ENCODE measurements at regions not wholly inside any gene's neighbourhood (a gene's known extent, or its start where the extent isn't known, plus 50 kb on each side); places are given as distances from the start of the nearest gene placed in this dataset.
A peak's percentile ranks its signal among the peaks of the same experiment; 100 is the strongest.

DNA sequence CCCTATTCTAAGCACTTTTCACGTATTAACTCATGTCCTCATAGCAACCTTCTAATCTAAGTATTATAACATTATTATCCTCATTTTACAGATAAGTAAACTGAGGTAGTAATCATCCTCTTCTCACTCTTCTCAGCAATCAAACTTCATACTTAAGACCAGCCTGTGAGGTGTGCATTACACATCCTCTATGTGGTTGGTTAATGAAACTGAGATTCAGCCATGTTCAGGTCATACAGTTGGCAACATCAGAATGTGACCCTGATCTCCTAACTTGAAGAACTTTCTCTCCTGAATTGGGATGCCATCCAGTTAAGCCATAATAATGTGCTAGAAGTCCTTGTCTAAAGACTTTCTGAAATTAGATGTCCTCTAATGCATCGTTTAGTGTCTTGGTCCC lies 275.1 kb upstream of the ANKRD55 start:
- no peak for DNase-seq

DNA sequence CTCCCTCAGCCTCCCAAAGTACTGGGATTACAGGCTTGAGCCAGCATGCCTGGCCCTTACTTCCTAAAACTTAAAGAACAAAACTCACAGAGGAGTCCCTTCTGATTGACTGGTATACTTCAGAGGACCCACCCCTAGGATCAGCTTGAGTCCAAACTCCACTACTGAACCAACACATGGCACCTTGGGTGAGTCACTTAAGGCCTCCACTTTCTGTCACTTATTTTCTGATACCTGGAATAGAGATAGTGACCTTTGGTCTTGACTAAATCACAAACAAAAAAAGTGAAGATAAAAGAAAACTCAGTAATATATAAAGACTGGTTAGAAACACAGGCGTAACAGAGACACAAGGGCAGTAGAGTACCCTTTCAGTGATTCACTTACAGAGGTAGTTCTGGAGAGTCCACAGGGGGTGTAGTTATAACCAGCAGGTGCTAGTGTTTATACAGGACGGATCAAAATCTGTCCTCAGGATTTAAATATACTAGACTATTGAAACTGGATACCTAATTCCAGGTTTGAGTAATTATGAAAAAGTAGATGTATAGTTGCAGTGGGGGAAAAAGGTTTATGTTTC lies 274.3 kb upstream of the ANKRD55 start:
- no peak for DNase-seq

DNA sequence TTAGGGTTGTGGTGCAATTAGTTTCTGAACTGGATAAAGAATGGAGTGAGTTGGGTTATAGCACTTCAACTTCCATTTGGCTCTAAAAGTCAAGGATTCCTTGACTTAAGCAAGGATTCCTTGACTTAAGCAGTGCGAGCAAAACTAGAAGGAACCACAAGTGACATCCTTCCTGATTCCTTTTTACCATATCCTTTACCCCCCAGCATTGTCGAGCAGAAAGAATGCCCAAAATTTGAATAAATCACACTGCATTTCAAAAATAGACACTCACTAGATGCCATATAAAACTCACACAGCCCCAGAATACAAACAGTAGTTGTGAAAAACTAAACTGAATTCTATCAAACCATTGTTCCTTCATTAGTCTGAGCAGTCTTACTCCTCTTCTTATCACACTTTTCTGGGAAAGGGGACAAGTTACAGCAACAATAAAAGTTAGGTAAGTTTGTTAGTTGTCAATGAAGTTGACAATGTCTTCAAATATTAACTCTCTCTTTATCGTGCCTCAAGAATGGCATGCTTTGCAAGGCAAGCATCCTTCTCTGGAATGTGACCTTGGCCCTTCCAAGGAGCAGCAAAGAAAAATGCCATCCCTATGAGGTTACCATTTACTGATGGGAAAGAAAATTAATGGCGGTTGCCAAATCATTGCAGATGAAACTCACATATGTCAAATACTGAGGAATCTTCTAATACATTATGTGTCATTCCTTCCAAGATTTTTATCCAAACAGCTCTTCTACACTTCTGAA lies 273.3 kb upstream of the ANKRD55 start:
- no peak for DNase-seq

DNA sequence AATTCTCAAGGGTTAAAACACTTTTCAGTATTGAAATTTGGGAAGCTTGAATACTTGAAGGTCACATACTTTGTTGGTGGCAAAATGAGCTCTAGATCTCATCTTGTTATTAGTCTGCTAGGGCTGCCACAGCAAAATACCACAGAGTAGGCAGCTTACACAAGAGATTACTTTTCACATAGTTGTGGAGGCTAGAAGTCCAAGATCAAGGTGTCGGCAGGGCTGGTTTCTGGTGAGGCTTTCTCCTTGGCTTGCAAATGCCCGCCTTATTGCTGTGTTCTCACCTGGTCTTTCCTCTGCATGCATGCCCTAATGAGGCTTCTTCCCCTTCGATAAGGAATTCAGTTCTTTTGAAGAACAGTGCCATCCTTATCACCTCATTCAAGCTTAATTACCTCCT lies 270.8 kb upstream of the ANKRD55 start:
- DNase-seq = no peak

DNA sequence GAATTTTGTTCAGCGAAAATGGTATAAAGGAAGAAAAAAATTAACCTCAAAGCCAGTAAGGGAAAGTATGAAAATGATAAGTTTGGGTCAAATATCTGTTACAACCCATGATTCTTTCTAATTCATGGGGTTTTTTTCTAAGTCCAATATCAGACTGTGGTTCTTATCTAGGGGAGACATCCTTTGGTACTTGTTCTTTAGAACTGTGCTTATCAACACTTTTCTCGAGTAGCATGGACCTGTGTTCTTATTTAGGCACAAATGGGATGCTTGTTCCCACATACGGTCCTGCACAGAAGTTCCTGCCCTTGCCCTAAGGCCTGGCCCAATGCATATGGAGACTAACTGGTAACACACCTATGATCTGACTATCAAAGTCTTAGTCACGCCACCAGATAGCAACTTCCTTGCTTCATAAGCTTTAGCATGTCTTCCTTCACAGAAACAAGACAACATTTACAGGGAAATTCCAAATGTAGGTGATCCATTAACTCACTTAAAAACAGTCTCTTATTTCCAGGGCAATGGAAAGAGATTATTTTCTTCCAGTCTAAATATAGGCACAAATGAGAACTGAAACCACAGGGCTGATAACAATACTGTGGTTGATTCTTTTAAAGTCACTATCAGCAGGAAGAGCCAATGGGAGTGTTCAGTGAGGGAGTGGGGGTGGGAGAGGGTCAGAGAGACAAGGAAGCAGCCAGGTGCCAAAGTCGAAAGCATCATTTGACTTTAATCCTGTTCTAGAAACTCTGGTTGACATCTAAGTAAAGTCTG lies 268.8 kb upstream of the ANKRD55 start:
- no peak for DNase-seq

DNA sequence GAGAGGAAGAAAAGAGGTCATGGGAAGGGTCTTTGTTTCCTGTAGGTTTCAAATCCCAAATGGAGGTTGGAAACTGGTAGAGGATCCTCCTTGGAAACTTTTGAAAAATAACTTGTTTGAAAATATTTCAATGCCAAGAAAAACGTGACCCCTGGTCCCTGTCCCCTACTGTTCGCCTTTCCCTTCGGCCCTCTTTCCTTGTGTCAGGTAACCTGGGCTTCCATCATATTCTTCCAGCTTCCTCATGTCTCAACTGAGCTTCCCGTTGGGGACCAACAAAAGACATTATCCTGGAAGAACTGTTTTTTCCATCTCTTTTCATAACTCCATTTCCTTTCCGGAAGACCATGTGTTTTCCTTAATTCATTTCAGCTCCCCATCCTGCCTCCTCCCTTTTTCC lies 266.8 kb upstream of the ANKRD55 start:
- no peak for DNase-seq

DNA sequence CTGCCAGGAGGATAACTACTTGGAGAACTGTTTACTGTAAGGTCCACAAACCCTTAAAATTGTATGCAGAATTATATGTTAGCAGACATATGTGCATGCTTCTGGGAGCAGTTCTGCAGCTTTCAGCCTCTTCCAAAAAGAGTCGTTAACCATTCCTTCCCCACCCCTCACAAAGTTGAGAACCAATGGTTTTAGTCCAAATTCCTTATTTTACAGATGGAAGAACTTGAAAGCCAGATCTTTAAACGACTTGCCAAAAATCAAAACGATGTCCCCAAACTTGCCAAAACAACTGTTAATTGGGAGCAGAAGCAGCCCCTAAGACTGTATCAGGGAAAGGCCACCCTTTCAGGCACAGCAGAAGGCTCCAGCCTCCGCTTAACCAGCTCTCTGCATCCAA lies 266.4 kb upstream of the ANKRD55 start:
- no peak for DNase-seq

DNA sequence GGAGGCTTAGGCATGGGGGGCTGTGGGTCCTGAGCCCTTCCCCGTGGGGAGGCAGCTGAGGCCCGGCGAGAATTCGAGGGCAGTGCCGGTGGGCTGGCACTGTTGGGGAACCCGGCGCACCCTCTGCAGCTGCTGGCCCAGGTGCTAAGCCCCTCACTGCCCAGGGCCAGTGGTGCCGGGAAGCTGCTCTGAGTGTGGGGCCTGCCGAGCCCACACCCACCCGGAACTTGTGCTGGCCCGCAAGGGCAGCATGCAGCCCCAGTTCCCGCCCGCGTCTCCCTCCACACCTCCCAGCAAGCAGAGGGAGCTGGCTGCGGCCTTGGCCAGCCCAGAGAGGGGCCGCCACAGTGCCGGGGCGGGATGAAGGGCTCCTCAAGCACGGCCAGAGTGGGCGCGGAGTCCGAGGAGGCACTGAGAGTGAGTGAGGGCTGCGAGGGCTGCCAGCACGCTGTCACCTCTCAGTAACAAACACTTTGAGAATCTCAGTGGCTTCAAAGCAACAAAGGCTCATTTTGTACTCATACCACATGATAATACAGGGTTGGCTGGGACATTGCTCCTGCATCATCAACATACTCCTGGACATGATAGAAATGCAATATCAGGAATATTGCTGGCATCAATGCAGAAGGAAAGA lies 265.7 kb upstream of the ANKRD55 start:
- no peak for DNase-seq

DNA sequence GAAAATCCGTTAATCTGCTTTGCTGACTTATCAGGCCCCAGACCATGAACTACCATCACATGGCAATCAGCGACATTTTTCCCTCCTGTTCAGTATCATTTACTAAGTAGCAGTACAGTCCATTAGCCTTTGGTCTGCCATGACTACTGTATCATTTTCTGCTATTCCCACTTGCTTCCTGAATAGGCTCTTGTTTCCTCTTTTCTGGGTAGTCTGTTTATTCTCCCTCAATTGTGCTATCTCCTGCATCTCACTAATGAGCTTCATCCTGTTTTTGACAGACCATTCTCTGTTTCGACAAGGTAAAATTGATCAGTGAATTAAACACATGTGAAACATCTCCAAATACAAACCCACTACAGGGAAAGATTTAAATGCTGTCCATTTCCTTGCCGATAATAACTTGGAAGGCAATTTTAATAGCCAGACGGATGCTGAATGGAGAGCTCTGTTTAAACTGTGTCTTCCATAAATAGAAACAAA lies 263.5 kb upstream of the ANKRD55 start:
- peak; percentile 26 for DNase-seq

DNA sequence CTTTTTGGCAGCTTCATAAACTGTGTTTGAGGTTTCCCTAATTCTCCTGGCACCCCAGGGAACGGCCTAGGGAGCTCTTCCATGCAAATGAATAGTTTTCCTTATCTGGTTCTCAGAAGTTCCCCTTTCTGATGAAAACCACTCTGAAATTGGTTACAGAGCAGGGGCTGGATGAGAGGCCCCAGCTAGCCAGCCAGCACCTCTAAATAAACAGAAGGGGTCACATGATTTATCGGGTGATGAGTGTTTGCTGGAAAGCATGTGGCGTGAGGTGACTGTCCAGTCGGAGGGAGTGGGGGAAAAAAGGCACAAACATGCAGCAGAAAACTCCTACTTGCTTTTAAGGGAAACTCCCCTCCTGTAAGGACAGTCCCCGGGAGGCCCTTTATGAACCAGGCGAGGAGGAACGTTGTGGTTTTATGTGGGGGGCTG lies 261.2 kb upstream of the ANKRD55 start:
- peak; percentile 77 for DNase-seq

DNA sequence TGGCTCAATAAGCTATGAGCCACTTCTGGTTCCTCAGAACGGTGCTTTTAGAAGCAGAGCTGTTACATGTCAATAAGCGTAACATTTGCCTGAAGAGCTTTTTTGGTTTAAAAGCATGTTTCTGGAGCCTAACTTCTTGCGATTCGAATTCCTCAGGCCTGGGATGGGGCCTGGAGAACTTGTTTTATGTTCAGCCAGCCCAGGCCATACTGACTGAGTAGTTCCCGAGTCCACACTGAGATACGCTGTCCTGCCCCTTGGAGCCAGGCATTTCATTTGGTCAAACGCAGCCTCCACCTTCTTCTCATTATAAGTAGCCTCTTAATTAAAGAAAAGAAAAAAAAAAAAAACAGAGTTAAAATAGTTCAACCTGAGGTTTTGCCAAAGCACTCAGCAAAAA lies 260.6 kb upstream of the ANKRD55 start:
- no peak for DNase-seq

DNA sequence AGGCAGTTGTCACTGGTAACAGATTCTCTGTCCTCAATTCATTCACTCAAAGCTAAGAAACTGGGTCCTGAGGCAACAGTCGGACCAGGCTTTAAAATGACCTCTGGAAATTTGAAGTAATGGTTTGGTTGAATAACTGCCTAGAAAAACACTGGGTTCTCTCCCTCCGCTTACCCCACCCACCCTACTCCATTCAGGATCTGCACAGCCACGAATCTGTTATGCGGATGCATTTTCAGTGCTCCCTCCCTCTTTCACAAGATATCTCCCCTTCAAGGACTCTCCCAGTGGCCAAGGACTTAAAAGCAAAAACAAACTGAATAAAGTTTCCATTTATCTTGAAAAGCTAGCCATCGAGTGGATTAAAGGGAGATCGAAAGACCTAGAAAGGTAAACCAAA lies 260.2 kb upstream of the ANKRD55 start:
- no peak for DNase-seq

DNA sequence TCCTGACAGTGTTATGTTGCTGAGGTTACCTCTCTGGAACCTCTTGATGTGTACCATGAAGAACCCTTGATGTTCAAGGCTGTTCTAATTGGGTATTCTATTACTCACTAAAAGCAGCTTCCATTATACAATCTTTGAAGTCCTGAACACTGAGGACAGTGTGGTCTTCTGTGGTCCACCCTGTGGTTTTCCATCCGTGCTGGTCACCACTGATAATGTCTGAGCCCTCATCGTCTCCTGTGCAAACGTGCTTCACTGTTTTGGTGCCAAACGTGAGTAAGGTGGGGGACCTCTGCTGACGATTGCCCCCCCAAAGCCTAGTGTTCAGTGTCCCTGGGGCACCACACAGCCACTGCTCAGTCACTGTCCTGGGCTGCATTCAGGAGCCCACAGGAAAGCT lies 259.7 kb upstream of the ANKRD55 start:
- no peak for DNase-seq

DNA sequence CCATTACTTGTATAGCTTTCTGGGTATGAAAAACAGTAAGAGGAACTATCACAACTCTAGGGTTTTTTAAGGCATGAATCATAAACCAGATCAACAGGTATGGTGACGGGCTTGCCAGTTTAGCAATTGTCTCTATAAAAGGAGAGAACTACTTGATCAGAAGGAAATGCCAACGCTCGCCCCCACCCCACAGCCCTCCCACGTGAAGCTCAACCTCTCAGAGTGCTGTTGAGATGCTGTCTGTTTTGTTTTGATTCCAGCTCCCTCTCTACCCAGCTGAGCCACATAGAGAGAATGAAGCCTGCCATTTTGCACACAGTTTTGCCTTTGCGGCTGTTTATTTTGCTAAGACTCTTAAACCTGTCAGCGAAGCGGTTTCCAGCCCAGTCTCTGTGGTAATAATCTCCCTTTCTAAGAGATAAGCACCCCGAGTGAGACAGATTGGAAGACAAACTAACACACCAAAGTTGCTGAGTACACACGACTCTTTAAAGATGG lies 257.9 kb upstream of the ANKRD55 start:
- no peak for DNase-seq

DNA sequence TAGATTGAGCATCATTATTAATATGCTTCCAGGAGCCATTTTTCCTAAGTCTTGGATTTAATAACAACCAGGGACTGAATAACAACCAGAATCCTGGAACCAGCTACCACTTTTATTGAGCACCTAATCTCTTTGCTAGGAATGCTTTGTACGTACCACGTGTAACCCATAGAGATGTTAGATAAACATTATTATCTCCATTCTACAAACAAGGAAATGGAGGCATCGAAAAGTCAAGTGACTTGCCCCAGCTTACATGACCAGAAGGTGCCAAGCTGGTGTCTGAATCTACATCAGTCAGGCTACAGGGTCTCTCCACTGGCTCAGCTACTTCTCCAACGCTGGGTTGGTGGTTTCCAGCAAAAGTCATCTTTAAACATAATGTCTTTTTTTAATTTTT lies 256.1 kb upstream of the ANKRD55 start:
- DNase-seq = no peak

DNA sequence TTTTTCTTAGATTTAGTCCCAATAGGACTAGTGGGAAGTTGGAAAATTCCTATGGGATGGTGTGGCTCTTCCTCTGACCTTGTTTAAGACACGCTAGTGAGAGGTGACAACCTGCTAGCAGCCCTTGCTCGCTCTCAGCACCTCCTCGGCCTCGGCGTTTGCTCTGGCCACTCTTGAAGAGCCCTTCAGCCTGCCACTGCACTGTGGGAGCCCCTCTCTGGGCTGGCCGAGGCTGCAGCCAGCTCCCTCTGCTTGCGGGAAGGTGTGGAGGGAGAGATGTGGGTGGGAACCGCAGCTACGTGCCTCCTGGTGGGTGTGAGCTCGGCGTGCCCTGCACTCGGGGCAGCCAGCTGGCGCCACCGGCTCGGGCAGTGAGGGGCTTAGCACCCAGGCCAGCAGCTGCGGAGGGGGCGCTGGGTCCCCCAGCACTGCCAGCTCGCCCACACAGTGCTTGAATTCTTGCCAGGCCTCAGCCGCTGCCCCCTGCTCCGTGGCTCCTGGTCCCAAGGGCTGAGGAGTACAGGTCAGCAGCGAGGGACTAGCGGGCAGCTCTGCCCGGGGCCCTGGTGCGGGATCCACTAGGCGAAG lies 254.5 kb upstream of the ANKRD55 start:
- no peak for DNase-seq

DNA sequence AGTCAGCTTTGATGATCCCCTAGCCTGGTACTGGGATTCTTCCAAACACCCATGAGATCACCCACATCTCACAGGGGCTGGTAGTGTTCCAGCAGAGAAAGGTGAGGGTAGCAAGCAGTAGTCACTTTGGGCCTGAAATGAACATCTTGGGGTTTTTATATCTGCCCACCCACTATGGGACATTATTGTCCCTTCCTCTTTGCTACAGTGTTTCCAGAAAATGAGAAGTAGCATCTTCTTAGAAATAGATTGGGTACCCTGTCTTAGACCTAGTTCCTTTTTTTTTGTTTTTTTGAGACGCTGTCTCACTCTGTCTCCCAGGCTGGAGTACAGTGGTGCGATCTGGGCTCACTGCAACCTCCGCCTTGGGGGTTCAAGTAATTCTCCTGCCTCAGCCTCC lies 249.2 kb upstream of the ANKRD55 start:
- DNase-seq = peak; percentile 74

DNA sequence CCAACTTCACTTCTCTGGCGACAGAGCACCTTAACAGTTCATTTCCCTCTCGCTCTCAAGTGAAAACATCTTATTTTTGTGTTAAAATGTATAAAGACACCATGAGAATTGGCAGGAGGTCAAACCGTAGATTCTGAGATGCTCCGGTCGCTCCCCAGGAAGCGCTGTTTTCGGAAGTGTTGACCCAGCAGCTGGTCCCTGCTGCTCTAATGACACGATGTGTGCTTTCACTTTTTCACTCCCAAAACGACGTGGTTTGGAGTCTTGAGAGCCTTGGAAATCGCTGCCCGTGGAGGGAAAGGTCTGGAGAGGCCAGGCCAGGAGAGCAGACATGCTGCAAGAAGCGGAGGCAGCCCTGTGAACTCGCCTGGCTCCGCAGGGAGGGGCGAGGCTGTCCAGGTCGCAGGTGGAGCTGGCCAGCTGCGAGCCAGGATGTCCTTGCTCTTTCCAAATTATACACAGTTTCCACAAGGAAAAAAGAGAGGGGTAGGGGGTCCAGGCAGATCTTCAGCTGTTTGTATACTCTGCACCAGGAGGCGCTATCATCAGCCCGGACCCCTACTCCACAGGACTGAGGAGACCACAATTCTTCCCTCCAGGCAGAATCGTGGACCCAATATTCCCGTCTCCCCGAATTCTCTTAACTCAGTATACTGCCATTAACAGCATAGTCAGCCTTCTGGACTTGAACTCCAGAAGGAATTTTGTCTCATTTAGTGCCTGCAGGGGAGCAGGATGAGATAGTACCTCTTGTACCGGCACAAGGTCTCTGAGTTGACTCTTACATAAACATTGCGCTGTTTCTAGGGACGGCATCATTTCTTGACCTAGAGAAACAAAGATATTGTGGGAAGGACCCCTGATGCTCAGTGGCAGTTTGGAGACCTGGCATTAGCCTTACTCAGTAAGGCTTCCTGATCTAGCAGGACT lies 248.6 kb upstream of the ANKRD55 start:
- peak; percentile 64 for DNase-seq

DNA sequence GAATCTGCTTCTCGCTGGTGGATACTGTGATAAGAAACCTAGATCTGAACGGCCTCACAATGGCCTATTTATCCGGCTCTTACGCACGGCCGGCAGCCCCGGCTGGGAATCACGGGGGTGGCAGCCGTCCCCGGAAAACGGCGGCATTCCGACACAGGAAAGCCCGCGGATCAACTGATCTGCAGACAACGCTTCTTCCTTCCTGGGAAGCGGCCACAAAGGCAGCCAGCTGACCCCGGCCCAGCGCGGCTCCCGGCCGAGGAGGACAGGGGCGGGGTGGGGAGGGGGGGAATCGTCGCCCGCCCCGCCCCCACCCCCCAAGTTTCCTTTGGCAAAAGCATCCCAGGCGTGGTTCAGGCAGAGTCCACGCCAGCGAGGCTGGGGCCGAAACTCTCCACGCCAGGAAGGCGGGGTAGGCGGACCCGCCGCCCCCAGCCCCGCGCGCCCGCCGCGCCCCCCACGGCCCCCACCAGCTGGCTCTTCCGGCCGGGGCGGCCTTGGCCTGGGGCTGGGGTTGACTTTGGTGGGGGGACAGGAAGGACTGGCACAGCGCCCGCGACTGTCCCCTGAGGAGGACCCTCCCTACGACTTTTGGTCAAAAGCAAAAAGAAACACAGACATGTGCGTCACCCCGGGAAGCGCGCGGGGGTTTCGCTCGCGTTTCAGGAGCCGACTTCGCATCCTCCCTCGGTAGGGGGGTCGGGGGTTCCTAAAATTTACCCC lies 247.7 kb upstream of the ANKRD55 start:
- DNase-seq = peak; percentile 57

DNA sequence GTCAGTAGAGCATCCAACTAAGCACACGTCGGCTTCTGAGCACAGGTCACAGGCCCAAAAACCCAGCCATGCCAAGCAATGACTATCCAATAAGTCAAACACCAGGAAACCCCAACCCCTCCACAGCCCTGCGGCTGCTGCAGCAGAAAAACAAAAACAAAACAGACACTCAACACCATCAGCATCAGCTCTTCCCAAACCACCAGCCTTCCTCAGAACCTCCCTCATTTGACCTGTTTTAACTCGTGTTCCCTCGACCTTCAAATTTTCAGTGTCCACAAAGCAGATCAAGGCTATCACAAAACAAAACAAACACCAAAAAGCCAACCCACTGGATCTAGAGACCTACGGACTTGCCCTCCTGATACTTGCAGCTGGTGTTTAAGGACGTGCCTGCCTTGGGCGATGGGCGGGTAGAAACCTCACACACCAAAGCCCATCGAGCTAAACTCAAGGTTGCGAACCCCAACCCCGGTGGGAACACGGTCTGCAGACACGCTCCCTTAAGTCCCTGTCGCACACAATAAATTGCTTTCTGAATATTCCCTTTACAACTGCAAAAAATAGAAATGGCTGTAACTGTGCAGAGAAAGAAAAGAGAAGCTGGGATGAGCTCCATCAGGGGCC lies 247.1 kb upstream of the ANKRD55 start:
- no peak for DNase-seq

DNA sequence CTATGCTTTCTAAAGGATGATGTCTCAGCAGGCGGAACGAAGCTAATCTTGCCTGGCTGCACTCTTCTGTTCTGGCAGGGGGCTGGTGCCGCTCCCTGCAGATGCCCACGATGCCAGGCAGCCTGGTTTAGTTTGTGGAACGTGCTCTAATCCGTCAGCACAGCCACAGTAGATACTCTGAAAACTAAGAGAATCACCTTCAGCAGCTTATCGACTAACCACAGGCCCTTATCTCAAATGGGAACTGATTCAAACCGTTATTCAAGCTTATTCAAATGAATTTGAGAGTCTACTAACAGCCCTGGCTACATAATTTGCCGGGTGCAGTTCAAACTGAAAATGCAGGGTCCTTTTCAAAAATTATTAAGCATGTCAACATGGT lies 246.6 kb upstream of the ANKRD55 start:
- no peak for DNase-seq
